ENCODE measurements at regions not wholly inside any gene's neighbourhood (a gene's known extent, or its start where the extent isn't known, plus 50 kb on each side); places are given as distances from the start of the nearest gene placed in this dataset.

GRCh38 chr1:55311979-55312378, 96.8 kb upstream of the USP24 start:
- 93 to 96% methylated on average over 4 of the region's 4 CpGs for WGBS, 2 donors
- Histone ChIP-seq H3K4me1 (ENCODE audit: control insufficient read depth in 1 of 2, insufficient read depth in 2 of 2, low read length in 2 of 2) (no peaks in the 10 kb centered on the region), H3K27me3 (ENCODE audit: control insufficient read depth in 1 of 2, insufficient read depth in 2 of 2, low read length in 1 of 2) (no peaks in the 10 kb centered on the region), H3K36me3 (ENCODE audit: control insufficient read depth in 1 of 2, insufficient read depth in 2 of 2, low read length in 1 of 2) (no peaks in the 10 kb centered on the region), H3K9me3 (ENCODE audit: control insufficient read depth, low read length) (no peaks in the 10 kb centered on the region), H3K4me3 (ENCODE audit: low read length in 2 of 2) (no peak overlapping the region), H3K27ac (ENCODE audit: low read depth in 1 of 2, low read length in 2 of 2) (no peak overlapping the region)
- DNase-seq (no peak), ATAC-seq (ENCODE audit: low FRiP score) (no peak)
- intact Hi-C loops (cut with DNase I): no loop called here

GRCh38 chr1:55311057-55311641, 96.0 kb upstream of the USP24 start:
- Histone ChIP-seq H3K27me3 (ENCODE audit: control insufficient read depth in 1 of 2, insufficient read depth in 2 of 2, low read length in 1 of 2) (no peaks in the 10 kb centered on the region), H3K9me3 (ENCODE audit: control insufficient read depth, low read length) (no peaks in the 10 kb centered on the region), H3K27ac (ENCODE audit: low read depth in 1 of 2, low read length in 2 of 2) (no peak overlapping the region), H3K4me3 (ENCODE audit: low read length in 2 of 2) (no peak overlapping the region), H3K36me3 (ENCODE audit: control insufficient read depth in 1 of 2, insufficient read depth in 2 of 2, low read length in 1 of 2) (no peaks in the 10 kb centered on the region), H3K4me1 (ENCODE audit: control insufficient read depth in 1 of 2, insufficient read depth in 2 of 2, low read length in 2 of 2) (no peaks in the 10 kb centered on the region)
- intact Hi-C loops (cut with DNase I): no loop called here
- DNase-seq (no peak), ATAC-seq (ENCODE audit: low FRiP score) (no peak)
- 73 to 78% methylated on average over 7 of the region's 7 CpGs for WGBS, 2 donors

DNA sequence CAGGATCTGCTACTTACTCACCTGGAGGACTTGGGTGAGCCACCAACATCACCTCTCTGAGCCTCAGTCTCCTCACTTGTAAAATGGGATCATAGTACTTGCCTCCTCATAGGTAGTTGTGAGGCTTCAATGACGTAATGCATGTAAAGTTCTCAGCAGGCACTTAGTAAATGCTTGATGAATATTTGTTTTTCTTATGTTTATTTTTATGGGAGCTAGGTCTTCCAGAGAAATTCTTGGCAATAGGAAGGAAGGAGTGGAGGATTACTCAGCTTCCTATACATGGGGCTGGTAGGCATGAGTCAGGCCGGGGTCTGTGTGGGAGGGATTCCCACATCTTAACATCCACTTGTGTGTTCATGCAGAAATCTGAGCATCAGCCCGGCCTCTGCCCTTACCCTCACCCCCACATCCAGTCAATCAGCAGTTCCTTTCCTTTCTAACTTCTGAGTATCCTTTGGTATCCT, 95.4 kb upstream of the USP24 start:
- no peak for ATAC-seq (ENCODE audit: low FRiP score)
- peak in 1 of 2 donors; percentile 73 for DNase-seq
- Histone ChIP-seq H3K27me3 (ENCODE audit: control insufficient read depth in 1 of 2, insufficient read depth in 2 of 2, low read length in 1 of 2) (no peaks in the 10 kb centered on the region), H3K9me3 (ENCODE audit: control insufficient read depth, low read length) (no peaks in the 10 kb centered on the region), H3K4me1 (ENCODE audit: control insufficient read depth in 1 of 2, insufficient read depth in 2 of 2, low read length in 2 of 2) (no peaks in the 10 kb centered on the region), H3K27ac (ENCODE audit: low read depth in 1 of 2, low read length in 2 of 2) (no peak overlapping the region), H3K4me3 (ENCODE audit: low read length in 2 of 2) (no peak overlapping the region), H3K36me3 (ENCODE audit: control insufficient read depth in 1 of 2, insufficient read depth in 2 of 2, low read length in 1 of 2) (no peaks in the 10 kb centered on the region)
- WGBS, 2 donors: 17 to 26% methylated on average over 3 of the region's 3 CpGs
- intact Hi-C loops (cut with DNase I): no loop called here

DNA sequence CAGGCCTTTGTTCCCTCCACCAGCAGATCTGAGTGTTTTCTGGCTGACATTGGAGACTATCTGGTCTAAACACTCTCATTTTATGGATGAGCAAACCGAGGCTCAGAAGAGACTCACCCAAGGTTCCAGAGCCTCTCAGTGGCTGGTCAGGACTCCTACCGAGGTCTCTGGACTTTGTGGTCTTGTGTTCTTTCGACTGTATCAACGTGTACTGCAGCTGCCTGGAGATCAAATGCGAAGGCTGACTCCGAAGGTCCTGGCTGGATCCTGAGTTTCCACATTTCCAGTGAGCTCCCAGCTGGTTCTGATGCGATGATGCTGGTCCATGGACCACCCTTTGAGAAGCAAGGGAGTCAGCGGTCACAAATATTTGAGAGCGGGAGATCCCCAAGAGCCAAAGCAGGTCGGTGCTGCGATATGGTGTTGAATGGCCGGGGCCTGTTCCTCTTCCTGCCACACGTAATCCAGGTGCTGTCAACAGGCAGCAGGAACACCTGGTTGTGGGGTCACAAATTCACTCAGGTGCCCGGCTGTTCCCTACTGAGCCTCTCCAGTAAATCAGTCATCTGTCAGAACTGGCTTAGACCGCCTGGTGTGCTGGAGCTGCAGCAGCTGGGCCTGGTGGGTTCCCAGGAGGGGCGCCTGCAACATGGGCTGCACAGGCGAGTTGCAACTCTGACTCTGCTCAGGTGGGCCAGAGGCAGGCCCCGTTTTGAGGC, 94.8 kb upstream of the USP24 start:
- no peak for DNase-seq
- H3K9me3 ChIP-seq (ENCODE audit: control insufficient read depth, low read length): no peaks in the 10 kb centered on the region
- intact Hi-C loops (cut with DNase I): no loop called here
- no peak overlapping the region for H3K27ac ChIP-seq (ENCODE audit: low read depth in 1 of 2, low read length in 2 of 2)
- H3K4me1 ChIP-seq (ENCODE audit: control insufficient read depth in 1 of 2, insufficient read depth in 2 of 2, low read length in 2 of 2): no peaks in the 10 kb centered on the region
- H3K4me3 ChIP-seq (ENCODE audit: low read length in 2 of 2): no peak overlapping the region
- H3K36me3 ChIP-seq (ENCODE audit: control insufficient read depth in 1 of 2, insufficient read depth in 2 of 2, low read length in 1 of 2): no peaks in the 10 kb centered on the region
- H3K27me3 ChIP-seq (ENCODE audit: control insufficient read depth in 1 of 2, insufficient read depth in 2 of 2, low read length in 1 of 2): no peaks in the 10 kb centered on the region
- ATAC-seq (ENCODE audit: low FRiP score): no peak
- 85 to 89% methylated on average over 18 of the region's 18 CpGs for WGBS, 2 donors

DNA sequence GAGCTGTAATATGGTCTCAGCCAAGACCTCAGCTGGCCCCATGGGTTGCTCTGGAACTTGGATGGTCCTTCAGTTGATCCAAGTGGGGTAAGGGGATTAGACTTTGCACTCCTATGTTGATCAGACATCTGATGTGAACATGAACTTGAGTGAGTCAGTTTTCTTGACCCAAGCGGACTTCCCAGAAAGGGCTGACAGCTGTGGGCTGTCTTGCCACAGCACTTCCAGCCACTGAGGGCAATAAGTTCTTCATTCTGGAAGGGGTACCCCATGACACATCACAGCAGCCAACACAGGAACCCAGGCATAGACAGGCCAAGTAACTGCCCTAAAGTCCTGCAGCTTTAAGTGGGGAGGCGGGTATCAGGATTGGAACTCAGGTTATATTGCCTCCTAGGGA, 93.9 kb upstream of the USP24 start:
- intact Hi-C loops (cut with DNase I): no loop called here
- H3K36me3 ChIP-seq (ENCODE audit: control insufficient read depth in 1 of 2, insufficient read depth in 2 of 2, low read length in 1 of 2): no peaks in the 10 kb centered on the region
- ATAC-seq (ENCODE audit: low FRiP score) (no peak), DNase-seq (no peak)
- H3K9me3 ChIP-seq (ENCODE audit: control insufficient read depth, low read length): no peaks in the 10 kb centered on the region
- no peak overlapping the region for H3K4me3 ChIP-seq (ENCODE audit: low read length in 2 of 2)
- H3K27ac ChIP-seq (ENCODE audit: low read depth in 1 of 2, low read length in 2 of 2): no peak overlapping the region
- WGBS, 2 donors: 96 to 99% methylated on average over 2 of the region's 2 CpGs
- no peaks in the 10 kb centered on the region for H3K4me1 ChIP-seq (ENCODE audit: control insufficient read depth in 1 of 2, insufficient read depth in 2 of 2, low read length in 2 of 2)
- no peaks in the 10 kb centered on the region for H3K27me3 ChIP-seq (ENCODE audit: control insufficient read depth in 1 of 2, insufficient read depth in 2 of 2, low read length in 1 of 2)

DNA sequence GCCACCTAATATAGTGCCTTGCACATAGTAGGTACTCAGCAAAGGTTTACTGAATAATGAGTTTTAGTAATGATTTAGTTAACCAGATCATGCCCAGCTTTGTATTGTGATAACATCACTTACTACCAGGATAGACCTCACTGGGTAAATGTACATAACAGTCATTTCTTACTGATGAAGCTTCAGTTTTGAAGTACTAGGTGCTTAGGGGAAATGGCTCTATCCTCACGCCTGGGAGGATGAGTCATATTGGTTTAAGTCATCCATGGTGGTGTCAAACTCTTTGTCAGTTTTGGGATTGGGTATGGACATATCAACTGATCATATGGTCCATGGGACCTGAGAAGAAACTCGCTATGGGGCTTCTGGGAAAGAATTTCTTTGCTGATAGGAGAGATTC, 90.6 kb upstream of the USP24 start:
- DNase-seq (no peak), ATAC-seq (ENCODE audit: low FRiP score) (no peak)
- 48 to 58% methylated on average over 2 of the region's 2 CpGs for WGBS, 2 donors
- no peaks in the 10 kb centered on the region for H3K36me3 ChIP-seq (ENCODE audit: control insufficient read depth in 1 of 2, insufficient read depth in 2 of 2, low read length in 1 of 2)
- H3K9me3 ChIP-seq (ENCODE audit: control insufficient read depth, low read length): no peaks in the 10 kb centered on the region
- H3K27me3 ChIP-seq (ENCODE audit: control insufficient read depth in 1 of 2, insufficient read depth in 2 of 2, low read length in 1 of 2): no peaks in the 10 kb centered on the region
- H3K4me1 ChIP-seq (ENCODE audit: control insufficient read depth in 1 of 2, insufficient read depth in 2 of 2, low read length in 2 of 2): no peaks in the 10 kb centered on the region
- no peak overlapping the region for H3K4me3 ChIP-seq (ENCODE audit: low read length in 2 of 2)
- H3K27ac ChIP-seq (ENCODE audit: low read depth in 1 of 2, low read length in 2 of 2): no peak overlapping the region
- intact Hi-C loops (cut with DNase I): no loop called here

DNA sequence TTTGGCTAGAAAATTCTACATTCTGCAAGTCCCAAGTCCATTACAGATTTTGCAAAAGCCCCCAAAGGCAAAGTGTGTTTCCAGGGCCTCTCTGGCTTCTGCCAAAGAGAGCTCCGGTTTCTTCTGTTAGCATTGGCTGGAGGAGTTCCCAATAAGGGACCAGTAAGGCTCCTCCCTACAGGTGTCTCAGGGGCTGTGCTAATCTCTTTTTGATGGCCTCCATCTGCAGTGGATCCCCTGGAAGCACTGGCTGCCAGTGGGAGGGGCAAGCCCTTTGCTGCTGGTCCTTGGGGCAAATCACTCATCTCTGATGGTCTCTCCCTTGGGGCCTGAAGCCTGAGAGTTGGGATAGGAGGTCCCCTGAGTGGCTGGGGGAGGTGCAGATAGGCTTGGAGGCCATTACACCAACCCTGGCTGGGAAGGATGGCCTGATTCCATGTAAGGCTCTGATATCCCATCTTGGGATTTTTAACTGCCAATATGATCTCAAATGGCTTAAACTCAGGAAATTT, 89.1 kb upstream of the USP24 start:
- WGBS, 2 donors: 52 to 68% methylated on average over 1 of the region's 1 CpG
- no peaks in the 10 kb centered on the region for H3K9me3 ChIP-seq (ENCODE audit: control insufficient read depth, low read length)
- no peak overlapping the region for H3K27ac ChIP-seq (ENCODE audit: low read depth in 1 of 2, low read length in 2 of 2)
- H3K4me3 ChIP-seq (ENCODE audit: low read length in 2 of 2): no peak overlapping the region
- no peaks in the 10 kb centered on the region for H3K27me3 ChIP-seq (ENCODE audit: control insufficient read depth in 1 of 2, insufficient read depth in 2 of 2, low read length in 1 of 2)
- intact Hi-C loops (cut with DNase I): no loop called here
- no peaks in the 10 kb centered on the region for H3K36me3 ChIP-seq (ENCODE audit: control insufficient read depth in 1 of 2, insufficient read depth in 2 of 2, low read length in 1 of 2)
- DNase-seq (no peak), ATAC-seq (ENCODE audit: low FRiP score) (no peak)
- H3K4me1 ChIP-seq (ENCODE audit: control insufficient read depth in 1 of 2, insufficient read depth in 2 of 2, low read length in 2 of 2): peaks cover 0 to 2% of the 10 kb centered on the region in 2 donors

- H3K4me1 ChIP-seq (ENCODE audit: control insufficient read depth in 1 of 2, insufficient read depth in 2 of 2, low read length in 2 of 2): peaks cover 0 to 2% of the 10 kb centered on the region in 2 donors
- no peaks in the 10 kb centered on the region for H3K36me3 ChIP-seq (ENCODE audit: control insufficient read depth in 1 of 2, insufficient read depth in 2 of 2, low read length in 1 of 2)
- intact Hi-C loops (cut with DNase I): no loop called here
- WGBS, 2 donors: 98% methylated on average over 2 of the region's 2 CpGs
- no peaks in the 10 kb centered on the region for H3K9me3 ChIP-seq (ENCODE audit: control insufficient read depth, low read length)
- ATAC-seq (ENCODE audit: low FRiP score) (no peak), DNase-seq (no peak)
- H3K27me3 ChIP-seq (ENCODE audit: control insufficient read depth in 1 of 2, insufficient read depth in 2 of 2, low read length in 1 of 2): no peaks in the 10 kb centered on the region
- H3K27ac ChIP-seq (ENCODE audit: low read depth in 1 of 2, low read length in 2 of 2): no peak overlapping the region
- no peak overlapping the region for H3K4me3 ChIP-seq (ENCODE audit: low read length in 2 of 2)
These were observed 87.8 kb upstream of the USP24 start for GRCh38 chr1:55302972-55303371.

GRCh38 chr1:55301912-55302311, 86.7 kb upstream of the USP24 start:
- H3K4me3 ChIP-seq (ENCODE audit: low read length in 2 of 2): no peak overlapping the region
- H3K36me3 ChIP-seq (ENCODE audit: control insufficient read depth in 1 of 2, insufficient read depth in 2 of 2, low read length in 1 of 2): no peaks in the 10 kb centered on the region
- peaks cover 0 to 2% of the 10 kb centered on the region in 2 donors for H3K4me1 ChIP-seq (ENCODE audit: control insufficient read depth in 1 of 2, insufficient read depth in 2 of 2, low read length in 2 of 2)
- ATAC-seq (ENCODE audit: low FRiP score) (no peak), DNase-seq (no peak)
- H3K27ac ChIP-seq (ENCODE audit: low read depth in 1 of 2, low read length in 2 of 2): no peak overlapping the region
- intact Hi-C loops (cut with DNase I): no loop called here
- H3K9me3 ChIP-seq (ENCODE audit: control insufficient read depth, low read length): no peaks in the 10 kb centered on the region
- 97 to 98% methylated on average over 2 of the region's 2 CpGs for WGBS, 2 donors
- H3K27me3 ChIP-seq (ENCODE audit: control insufficient read depth in 1 of 2, insufficient read depth in 2 of 2, low read length in 1 of 2): no peaks in the 10 kb centered on the region

Data from aorta (tissue), 5 donors.